GM20431 (cell line): ENCODE measurements at regions not wholly inside any gene's neighbourhood (a gene's known extent, or its start where the extent isn't known, plus 50 kb on each side); places are given as distances from the start of the nearest gene placed in this dataset.

ENCODE experiments used
- in situ Hi-C: fragments of 300-500 bp; cut with MseI, MboI; formaldehyde crosslinking; loops from one replicate; pipeline ENCODE4 v1.15.0; 2020; ENCODE audit warnings: low sequenced_read_pairs; ENCODE audit not compliant: unreplicated experiment

GRCh38 chr12:92560713-92561542 is 141.9 kb upstream of the PLEKHG7 start:
- in situ Hi-C loops = no loop called here

- in situ Hi-C loops = no loop called here
Observed at GRCh38 chr12:92558806-92559205, 144.0 kb upstream of the PLEKHG7 start.

GRCh38 chr12:92558215-92558773 is 144.5 kb upstream of the PLEKHG7 start:
- in situ Hi-C loops = no loop called here

- in situ Hi-C loops = no loop called here
Observed at GRCh38 chr12:92557422-92557724, 145.4 kb upstream of the PLEKHG7 start.

- in situ Hi-C loops = no loop called here
Observed at GRCh38 chr12:92556637-92557421, 146.0 kb upstream of the PLEKHG7 start.

- in situ Hi-C loops = no loop called here
Observed at GRCh38 chr12:92556141-92556540, 146.6 kb upstream of the PLEKHG7 start.

GRCh38 chr12:92554158-92555073 is 148.4 kb upstream of the PLEKHG7 start:
- in situ Hi-C loops = no loop called here

- in situ Hi-C loops = no loop called here
Observed at GRCh38 chr12:92553389-92553788, 149.4 kb upstream of the PLEKHG7 start.

GRCh38 chr12:92552412-92553108 is 150.2 kb upstream of the PLEKHG7 start:
- in situ Hi-C loops = no loop called here

GRCh38 chr12:92551853-92552397 is 150.9 kb upstream of the PLEKHG7 start:
- in situ Hi-C loops = no loop called here

GRCh38 chr12:92551210-92551609 is 151.6 kb upstream of the PLEKHG7 start:
- in situ Hi-C loops = no loop called here

- in situ Hi-C loops = no loop called here
Observed at GRCh38 chr12:92550661-92551060, 152.1 kb upstream of the PLEKHG7 start.

GRCh38 chr12:92550254-92550653 is 152.5 kb upstream of the PLEKHG7 start:
- in situ Hi-C loops = no loop called here

GRCh38 chr12:92549516-92549915 is 153.3 kb upstream of the PLEKHG7 start:
- in situ Hi-C loops = no loop called here

GRCh38 chr12:92547906-92548305 is 154.9 kb upstream of the PLEKHG7 start:
- in situ Hi-C loops = no loop called here

- in situ Hi-C loops = no loop called here
Observed at GRCh38 chr12:92547420-92547819, 155.4 kb upstream of the PLEKHG7 start.

- in situ Hi-C loops = no loop called here
Observed at GRCh38 chr12:92546635-92547348, 156.0 kb upstream of the PLEKHG7 start.

- in situ Hi-C loops = no loop called here
Observed at GRCh38 chr12:92546259-92546634, 156.5 kb upstream of the PLEKHG7 start.

GRCh38 chr12:92544322-92544721 is 158.5 kb upstream of the PLEKHG7 start:
- in situ Hi-C loops = no loop called here
